ENCODE measurements at regions not wholly inside any gene's neighbourhood (a gene's known extent, or its start where the extent isn't known, plus 50 kb on each side); places are given as distances from the start of the nearest gene placed in this dataset.
"Not testable (repeated sequence)": the region's sequence is repeated elsewhere in the genome, so short reads cannot be mapped to it uniquely, and the experiment has no call there.

DNA sequence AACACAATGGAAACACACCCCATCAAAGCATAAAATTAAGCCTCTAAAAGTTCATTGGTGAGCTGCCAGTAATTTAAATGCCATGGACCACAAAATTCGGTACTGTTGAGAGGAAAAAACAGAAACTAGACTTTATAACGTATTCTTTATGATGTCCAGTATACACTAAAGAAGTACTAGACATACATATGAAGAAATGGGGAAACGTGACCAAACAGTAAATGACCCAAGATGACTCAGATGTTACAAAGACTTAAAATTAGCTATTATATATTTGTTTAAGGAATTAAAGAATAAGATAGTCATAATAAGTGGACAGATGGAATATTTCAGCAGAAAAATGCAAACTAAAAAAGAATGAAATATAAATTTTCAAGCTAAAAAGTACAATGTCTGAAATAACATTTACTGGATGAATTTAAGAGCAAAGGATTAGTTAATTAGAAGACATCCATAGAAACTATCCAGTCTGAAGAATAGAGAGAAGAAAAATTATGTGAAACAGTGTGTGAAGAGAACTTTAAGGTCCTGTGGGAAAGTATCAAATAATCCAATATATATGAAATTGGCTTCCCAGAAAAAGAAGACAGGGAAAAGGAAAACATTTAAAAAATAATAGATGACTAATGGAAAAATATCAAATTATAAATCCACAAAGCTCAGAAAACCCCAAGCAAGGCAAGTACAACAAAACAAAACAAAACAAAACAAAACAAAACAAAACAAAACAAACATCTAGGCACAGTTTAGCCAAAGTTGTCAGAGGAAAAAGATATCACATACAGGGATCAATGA is 69.4 kb downstream of the SAMD9 start:
- no peak for ATAC-seq

DNA sequence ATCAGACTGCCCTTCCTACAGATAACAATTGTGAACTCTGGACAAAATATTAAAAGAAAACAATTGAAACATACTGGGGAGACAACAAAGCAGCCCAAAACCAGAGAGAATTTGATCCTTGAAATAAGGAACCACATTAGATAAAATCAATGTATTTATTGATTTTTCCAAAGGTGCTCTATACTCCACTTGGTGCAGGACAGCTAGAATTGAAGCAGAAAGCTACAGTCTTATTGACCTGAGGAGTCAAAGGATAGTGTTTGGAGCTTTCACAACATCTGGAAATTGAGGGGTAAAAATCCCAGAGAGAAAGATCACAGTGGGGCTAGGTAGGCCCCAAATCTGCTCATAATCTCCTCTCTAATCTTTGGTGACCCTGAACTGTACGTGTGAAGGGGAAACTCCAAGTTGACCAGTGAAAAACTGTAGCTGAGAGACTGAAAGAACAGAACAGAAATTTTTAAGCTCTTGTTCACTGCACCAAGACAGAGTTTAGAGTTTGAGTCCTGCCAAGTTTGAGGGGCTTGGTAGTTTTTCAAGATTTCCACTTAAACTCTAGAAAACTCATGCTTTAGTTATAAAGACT is 70.2 kb downstream of the SAMD9 start:
- no peak for ATAC-seq
- no peak for DNase-seq (ENCODE audit: low spot score)

More for the DNA sequence above, 69.4 kb downstream of the SAMD9 start:
- no peak for DNase-seq (ENCODE audit: low spot score)

DNA sequence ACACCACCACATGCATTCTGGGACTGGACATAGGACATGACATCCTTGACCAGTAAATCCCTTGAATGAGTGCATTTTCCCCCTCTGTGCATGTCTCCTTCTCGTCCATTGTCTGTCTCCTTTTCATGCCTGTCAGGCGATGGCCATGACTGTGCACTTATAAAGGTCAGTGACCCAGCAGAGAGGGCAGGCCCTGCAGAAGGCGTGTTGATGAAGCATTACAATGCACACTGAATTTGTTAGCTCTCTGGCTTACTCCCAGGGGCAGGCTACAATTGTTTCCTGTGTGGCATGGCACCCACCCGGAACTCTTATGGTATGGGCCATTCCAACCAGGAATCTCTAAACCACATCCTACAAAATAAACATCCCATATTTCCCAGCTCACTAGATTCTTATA is 71.1 kb downstream of the SAMD9 start:
- no peak for ATAC-seq

DNA sequence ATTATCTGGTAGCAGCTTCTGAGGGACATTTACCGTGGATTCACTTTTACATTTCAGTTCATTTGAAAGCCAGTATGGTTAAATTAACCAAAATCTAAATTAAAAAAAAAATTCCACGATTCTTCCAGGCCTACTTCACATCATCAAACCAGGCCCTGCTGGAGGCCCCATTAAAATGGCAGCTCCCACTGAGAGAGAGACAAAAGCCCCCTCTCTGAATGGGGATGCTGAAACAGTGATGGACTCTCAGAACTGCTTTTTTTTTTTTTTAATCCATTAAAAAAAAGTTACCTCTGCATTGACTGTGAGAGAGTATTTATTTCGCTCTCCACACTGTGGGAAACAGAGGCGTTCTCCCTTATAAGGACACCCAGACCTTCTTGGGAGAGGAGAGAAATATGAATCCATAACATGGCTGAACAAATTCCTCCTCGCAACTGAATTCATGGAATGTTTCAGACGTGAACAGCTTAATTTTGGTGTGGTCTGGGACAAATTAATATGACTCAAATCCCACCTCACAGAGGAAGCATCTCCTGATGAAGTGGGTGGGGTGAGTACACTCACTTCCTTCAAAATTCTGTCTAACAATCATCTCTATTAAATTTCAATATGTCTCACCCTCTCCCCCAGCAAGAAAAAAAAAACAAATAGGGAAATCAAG is 73.5 kb downstream of the SAMD9 start:
- ATAC-seq: no peak
- DNase-seq (ENCODE audit: low spot score): no peak

More for the DNA sequence above, 71.1 kb downstream of the SAMD9 start:
- DNase-seq (ENCODE audit: low spot score): no peak

DNA sequence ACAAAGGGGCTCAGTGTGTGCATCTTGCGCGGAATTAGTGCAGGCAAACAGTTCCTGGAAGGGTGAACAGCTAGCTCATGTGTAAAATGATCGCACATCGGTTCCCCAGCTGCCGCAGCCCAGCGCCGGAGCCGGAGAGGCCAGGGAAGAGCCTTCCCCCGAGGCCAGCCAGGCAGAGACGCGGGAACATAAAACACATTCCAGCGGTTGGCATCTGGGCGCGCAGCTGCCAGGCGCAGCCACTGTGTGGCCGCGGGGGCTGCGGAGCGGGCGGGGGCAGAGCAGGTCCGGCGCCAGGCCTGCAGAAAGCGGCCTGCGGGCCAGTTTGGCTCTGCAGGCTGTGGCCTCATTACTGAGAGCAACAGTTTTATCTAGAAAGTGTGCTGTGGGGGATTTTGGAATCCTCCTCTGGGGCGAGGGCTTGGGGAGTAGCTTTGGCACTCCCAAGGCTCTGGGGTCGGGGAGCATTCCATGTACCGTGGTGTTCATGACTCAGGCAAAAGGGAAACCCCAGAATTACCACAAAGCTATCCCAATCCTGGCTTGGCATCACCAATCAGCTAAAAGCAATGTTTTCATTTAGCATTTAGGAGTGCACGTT is 74.3 kb downstream of the SAMD9 start:
- ATAC-seq: no peak
- no peak for DNase-seq (ENCODE audit: low spot score)

DNA sequence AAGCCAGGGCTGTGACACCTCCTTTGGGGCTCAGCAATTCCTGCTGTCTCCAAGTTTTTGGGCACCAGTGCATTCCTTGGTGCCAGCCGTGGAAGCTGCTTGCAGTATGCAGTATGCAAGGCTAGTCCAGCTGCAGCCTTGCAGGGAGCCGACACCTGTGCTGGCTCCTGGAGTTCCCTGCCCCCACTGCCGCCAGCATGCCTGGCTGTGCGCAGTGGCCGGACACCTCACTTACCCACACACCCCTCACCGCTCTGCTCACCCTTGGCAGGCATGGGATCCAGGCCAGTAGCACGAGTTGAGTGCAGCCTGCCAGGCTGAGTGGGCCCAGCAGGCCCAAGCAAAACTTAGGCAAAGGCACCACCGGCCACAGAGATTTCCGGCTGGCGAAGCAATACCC is 77.4 kb downstream of the SAMD9 start:
- DNase-seq (ENCODE audit: low spot score): no peak
- ATAC-seq: no peak

DNA sequence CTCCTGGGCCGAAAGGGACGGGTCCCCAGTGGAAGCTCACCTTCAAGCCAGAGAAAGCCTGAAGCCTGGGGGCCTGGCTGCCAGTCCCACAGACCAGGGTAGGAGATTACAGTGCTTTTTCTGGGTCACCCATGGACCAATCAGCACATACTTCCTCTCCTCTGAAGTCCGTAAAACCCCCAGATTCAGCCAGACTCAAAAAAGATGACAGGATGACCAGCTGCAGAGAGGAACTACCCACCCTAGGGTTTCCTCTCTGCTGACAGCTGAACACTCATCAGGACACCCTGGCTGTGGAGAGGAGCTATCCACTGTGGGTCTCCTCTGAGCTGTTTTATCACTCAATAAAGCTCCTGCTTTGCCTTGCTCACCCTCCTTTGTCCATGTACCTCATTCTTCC is 78.0 kb downstream of the SAMD9 start:
- ATAC-seq: no peak
- no peak for DNase-seq (ENCODE audit: low spot score)

DNA sequence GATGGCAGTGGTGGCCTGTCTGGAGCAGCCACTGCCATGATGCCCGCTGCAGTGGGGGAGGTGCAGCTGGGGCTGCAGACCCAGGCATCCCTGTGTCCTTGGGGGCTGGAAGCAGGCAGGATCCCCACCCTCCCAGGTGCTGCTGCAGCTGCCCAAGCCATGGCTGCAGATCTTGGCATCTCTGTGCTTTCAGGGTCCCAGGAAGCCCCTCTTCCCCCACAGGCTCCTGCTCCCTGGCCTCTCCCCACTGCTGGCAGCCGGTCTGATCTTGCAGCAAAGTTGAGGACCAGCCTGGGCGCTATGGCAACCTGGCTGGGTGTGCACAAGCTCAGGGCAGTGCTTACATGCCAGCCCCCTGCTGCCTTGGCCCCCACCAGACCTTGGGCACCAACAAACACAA is 78.5 kb downstream of the SAMD9 start:
- no peak for ATAC-seq
- DNase-seq (ENCODE audit: low spot score): no peak

DNA sequence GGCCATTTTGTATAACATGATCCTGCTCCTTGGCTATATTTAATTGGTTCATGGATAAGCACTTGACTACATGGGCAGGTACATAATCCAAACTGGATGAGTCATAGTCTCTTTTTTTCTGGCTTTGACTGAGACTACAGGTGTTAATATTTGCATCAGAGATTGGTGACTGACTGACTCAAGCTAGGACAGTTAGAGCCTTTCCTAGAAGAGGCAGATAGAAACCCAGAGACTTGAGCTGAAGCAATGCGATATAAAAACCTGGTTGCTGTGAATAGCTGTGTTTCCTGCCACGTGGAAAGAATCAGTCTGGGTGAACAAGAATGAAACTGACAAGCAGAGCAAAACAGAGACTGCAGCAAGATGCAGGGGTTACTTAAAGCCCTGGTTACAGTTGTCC is 81.0 kb downstream of the SAMD9 start:
- ATAC-seq: no peak
- DNase-seq (ENCODE audit: low spot score): no peak

DNA sequence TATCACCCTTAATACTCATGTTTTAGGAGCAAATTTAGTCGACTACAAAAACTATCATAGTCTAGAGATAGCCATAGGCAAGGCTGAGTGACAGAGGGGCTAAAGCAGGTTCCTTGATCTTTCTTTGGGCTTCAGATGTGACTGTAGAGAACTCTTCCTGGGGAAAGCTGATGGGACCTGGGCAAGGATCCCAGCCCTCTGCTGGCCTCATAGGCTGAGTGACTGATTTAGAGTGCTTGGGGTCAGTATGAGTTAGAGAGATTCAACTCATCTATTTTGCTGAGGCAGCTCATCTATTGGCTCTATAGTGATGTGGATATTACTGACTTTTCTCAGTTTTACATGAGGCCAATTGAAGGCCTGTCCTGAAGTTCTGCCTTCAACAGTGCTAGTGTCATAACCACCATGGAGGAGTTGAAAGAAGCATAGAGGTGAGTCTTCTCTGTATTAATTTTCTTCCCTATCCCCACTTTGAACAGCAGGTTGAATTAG is 81.6 kb downstream of the SAMD9 start:
- no peak for ATAC-seq

DNA sequence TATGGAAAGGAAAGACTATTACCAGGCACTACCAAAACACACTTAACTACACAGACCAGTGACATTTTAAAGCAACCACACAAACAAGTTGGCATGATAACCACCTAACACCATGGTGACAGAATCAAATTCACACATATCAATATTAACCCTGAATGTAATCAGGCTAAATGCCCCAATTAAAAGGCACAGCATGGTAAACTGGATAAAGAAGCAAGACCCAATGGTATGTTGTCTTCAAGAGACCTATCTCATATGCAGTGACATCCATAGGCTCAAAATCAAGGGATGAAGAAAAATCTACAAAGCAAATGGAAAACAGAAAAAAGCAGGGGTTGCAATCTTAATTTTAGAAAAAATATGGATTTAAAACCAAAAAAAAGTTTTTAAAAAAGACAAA is 86.0 kb downstream of the SAMD9 start:
- ATAC-seq (no peak), DNase-seq (ENCODE audit: low spot score) (no peak)

More for the DNA sequence above, 81.6 kb downstream of the SAMD9 start:
- DNase-seq (ENCODE audit: low spot score): no peak

DNA sequence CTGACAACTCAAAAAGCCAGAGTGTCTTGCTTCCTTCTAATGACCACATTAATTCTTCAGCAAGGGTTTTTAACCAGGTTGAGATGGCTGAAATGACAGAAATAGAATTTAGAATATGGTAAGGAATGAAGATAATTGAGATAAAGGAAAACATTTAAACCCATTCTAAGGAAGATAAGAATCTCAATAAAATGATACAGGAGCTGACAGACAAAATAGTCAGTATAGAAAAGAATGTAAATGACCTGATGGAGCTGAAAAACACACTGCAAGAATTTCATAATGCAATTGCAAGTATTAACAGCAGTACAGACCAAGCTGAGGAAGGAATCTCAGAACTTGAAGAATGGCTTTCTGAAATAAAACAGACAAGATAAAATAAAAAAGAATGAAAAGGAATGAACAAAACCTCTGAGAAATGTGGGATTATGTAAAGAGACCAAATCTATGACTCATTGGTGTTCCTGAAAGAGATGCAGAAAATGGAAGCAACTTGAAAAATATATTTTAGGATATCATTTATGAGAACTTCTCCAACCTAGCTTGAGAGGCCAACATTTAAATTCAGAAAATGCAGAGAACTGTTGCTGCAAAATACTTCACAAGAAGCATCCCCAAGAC is 87.1 kb downstream of the SAMD9 start:
- DNase-seq (ENCODE audit: low spot score): no peak
- ATAC-seq: no peak

DNA sequence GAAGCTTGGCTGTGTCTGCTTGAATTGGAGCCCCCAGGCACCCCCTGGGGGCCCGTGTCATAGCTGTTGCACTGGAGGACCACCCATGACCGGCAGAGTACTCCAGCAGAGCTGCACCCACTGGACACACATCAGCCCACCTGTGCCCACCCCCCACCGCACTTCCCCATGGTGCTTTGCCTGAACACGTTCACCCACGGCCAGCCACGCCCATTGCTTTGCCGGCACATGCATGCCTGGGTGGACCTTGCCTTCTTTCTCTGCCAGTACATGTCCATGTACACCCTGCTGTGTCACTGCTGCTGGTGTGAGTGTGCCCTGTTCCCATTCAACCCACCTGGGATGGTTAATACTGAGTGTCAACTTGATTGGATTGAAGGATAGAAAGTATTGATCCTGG is 88.7 kb downstream of the SAMD9 start:
- no peak for ATAC-seq
- no peak for DNase-seq (ENCODE audit: low spot score)

DNA sequence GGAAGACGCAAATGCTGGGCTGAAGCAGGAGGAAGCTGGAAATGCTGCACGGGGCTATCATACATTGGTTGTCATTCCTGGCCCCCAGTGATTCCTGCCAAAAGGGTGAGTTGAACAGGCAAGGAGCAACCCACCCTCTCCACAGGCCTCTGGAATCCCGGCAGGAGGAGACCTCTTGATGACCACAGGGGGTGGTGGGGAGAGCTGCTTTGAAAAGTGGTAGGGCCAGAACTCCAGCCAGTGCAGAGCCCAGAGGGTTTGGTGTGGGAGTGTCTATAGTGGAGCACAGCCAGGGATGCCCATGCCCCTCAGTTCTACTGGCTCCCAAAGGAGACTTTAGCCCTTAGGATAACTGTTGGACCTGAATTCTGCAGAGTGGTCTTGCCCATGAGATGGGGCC is 89.2 kb downstream of the SAMD9 start:
- no peak for DNase-seq (ENCODE audit: low spot score)
- no peak for ATAC-seq

DNA sequence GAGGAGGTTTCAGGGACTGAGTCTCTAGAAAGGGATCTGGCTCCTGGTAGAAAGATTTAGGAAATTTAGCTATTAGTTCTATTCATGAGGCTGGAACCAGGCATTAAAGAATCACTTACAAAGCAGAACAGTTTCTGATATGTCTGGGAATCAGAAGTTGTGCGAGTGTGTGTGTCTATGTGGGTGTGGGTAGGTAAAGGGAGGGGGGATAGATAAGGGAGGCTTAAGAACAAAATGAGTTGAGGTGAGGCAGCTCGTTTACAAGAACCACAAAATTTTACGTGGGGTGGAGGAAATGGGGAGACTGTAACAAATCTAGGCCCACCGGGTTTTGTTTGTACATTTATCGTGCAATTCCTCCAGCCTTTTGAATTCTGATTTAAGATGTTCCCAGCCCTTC is 90.7 kb downstream of the SAMD9 start:
- DNase-seq (ENCODE audit: low spot score) (no peak), ATAC-seq (no peak)

DNA sequence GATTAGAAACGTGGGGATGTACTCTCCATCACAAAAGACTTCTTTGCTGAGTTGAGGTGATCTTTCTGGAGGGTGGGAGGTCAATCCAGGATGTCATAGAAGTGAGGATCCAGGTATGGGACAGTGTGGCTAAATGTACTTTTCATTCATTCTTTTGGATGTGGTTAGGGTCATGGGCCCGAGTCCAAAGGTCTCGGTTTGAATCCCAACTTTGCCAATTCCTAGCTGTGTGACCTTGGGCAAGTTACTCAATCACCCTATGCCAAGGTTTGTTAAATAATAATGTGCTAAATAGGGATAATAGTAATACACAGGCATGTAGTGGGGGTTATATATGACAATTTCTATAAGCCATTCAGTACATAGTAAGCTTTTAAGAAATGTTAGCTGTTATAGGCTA is 91.4 kb downstream of the SAMD9 start:
- ATAC-seq: no peak
- DNase-seq (ENCODE audit: low spot score): no peak

DNA sequence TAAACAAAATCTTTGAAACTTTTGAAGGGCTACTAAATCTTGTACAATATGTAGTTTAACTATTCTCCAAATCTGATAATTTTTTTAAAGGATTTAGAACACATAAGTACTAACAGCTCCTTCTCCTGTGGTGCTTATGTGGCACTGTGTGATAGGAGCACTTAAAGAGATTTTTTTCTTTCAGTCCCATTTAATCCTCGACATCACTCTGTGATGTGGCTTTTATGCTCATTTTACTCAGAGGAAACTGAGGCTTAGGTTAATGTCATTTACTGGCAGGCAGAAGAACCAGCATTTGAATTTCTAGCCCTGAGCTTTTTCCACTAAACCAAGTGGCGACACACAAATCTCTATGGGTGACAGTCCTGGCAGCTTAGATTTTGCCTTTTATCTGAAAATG is 92.4 kb downstream of the SAMD9 start:
- DNase-seq (ENCODE audit: low spot score): no peak
- no peak for ATAC-seq

DNA sequence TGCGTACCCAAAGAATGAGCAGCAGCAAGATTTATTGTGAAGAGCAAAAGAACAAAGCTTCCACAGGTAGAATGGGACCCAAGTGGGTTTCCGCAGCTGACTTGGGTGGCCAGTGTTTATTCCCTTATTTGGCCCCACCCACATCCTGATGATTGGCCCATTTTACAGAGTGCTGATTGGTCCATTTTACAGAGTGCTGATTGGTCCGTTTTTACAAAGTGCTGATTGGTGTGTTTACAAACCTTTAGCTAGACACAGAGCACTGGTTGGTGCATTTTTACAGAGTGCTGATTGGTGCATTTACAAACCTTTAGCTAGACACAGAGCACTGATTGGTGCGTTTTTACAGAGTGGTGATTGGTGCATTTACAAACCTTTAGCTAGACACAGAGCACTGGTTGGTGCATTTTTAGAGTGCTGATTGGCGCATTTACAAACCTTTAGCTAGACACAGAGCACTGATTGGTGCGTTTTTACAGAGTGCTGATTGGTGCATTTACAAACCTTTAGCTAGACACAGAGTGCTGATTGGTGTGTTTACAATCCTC is 94.8 kb downstream of the SAMD9 start:
- not testable (repeated sequence) for DNase-seq (ENCODE audit: low spot score); ATAC-seq

DNA sequence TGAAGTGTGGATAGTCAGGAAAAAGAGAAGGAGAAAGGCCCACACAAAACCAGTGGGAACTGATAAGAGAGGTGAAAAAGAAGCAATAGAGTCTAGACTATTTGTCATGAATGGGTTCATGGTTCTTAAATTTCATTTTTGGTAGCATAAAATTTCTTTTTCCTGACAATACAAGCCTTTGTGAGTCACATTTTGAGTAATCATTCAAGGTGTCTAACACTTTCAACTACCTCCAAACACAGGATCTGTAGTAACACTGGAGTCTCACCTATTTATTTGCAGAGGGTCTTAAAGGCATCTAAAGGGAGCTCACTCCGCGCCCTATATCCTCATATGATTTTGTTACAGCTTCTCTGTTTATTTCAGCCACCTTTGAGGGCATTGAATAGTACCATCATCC is 96.0 kb downstream of the SAMD9 start:
- no peak for ATAC-seq
- DNase-seq (ENCODE audit: low spot score): no peak

DNA sequence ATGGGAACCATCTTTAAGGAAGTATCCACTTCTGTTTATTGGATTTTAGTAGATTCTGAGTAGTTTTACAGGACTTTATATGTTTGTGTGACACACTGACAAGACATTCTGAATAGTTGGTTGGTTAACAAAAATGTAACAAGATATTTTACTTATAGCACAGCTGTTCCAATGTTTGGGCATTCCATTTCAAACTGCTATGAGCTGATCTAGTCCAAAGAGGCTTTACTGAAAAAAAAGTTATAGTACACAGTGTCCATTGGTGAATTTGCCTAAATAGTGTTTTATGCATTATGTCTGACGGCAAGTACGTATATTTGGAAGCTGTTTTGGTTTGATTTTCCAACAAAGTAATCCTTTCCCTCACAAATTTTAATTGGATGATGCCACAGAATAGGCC is 99.1 kb downstream of the SAMD9 start:
- DNase-seq (ENCODE audit: low spot score) (no peak), ATAC-seq (no peak)

Data from left lobe of liver (tissue), 2 donors.